ENCODE measurements at regions not wholly inside any gene's neighbourhood (a gene's known extent, or its start where the extent isn't known, plus 50 kb on each side); places are given as distances from the start of the nearest gene placed in this dataset.

DNA sequence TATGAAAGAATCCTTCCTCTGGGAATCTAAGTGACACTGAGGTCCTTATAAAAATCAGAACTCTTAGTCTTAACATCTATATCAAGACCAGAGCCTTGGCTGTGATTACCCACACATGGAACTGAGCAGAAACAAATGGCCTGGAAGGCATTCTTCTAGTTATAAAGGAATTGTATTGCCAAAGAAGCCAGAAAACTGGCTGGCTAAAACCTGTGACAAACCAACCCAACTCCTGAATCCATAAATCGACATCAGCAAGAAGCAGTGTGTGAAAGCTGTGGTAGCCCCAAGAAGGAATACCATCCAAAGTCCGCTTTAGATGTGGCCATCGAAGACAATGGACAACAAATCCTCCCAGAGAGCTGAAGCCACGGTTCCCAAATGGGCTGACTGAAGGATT lies 97.9 kb upstream of the CCDC91 start:
- intact Hi-C loops (cut with micrococcal nuclease), result no loop called here
- ChIA-PET POLR2A (no interaction called here), CTCF (no interaction called here), RAD21 (ENCODE audit: low non-redundant PET in 1 of 2, low total read pairs in 2 of 2, uncharacterized antibody in 2 of 2, unreplicated experiment in 2 of 2) (no interaction called here)
- Histone ChIP-seq H3K27ac (ENCODE audit: low read depth, low read length) (no peak overlapping the region), H3K4me1 (ENCODE audit: control insufficient read depth in 1 of 2, insufficient read depth in 2 of 2, low read length in 2 of 2) (peaks cover 13 to 20% of the 10 kb centered on the region in 2 experiments), H4K20me1 (ENCODE audit: insufficient read depth) (no peaks in the 10 kb centered on the region), H3K9ac (ENCODE audit: low read length) (no peak overlapping the region), H3K36me3 (ENCODE audit: control insufficient read depth in 1 of 2, insufficient read depth in 2 of 2, low read length in 2 of 2) (no peaks in the 10 kb centered on the region), H3K79me2 (ENCODE audit: insufficient read depth, low read length) (no peaks in the 10 kb centered on the region), H2AFZ (ENCODE audit: low read depth, low read length, poor library complexity, severe bottlenecking) (no peak overlapping the region), H3K9me3 (ENCODE audit: control insufficient read depth in 1 of 2, insufficient read depth in 1 of 2, low read depth in 1 of 2, low read length in 2 of 2) (no peaks in the 10 kb centered on the region), H3K27me3 (ENCODE audit: insufficient read depth, low read length) (no peaks in the 10 kb centered on the region), H3K9me2 (ENCODE audit: insufficient read depth) (no peaks in the 10 kb centered on the region), H3K4me3 (replicated peaks in 1 of 2; ENCODE audit: low read depth in 1 of 2, low read length in 2 of 2) (no peak overlapping the region), H3K4me2 (ENCODE audit: low read length) (no peak overlapping the region)
- BruUV-seq (replicated peaks), result no TSS peak
- no peak for DNase-seq (ENCODE audit: low read depth, low spot score)
- no peak for TF ChIP-seq POLR2AphosphoS5 (IDR thresholded peaks at IDR 0.05; ENCODE audit: low read depth, low read length)
- no peak for TF ChIP-seq YY1 (IDR thresholded peaks at IDR 0.05; ENCODE audit: extremely low read depth, insufficient replicate concordance, low read depth, low read length)
- no peak for TF ChIP-seq TCF7L2 (IDR thresholded peaks at IDR 0.05; ENCODE audit: borderline replicate concordance, extremely low read depth, insufficient read depth, insufficient read length)
- TF ChIP-seq ZNF274 (IDR thresholded peaks at IDR 0.05; ENCODE audit: low read depth, low read length), result no peak
- TF ChIP-seq, protein P1, sequence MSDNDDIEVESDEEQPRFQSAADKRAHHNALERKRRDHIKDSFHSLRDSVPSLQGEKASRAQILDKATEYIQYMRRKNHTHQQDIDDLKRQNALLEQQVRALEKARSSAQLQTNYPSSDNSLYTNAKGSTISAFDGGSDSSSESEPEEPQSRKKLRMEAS (IDR thresholded peaks at IDR 0.05), result no peak
- TF ChIP-seq POLR2A (IDR thresholded peaks at IDR 0.05; ENCODE audit: borderline replicate concordance, extremely low read depth, insufficient read depth, insufficient read length), result no peak
- TF ChIP-seq EZH2 (IDR thresholded peaks at IDR 0.05), result no peak
- no peak for TF ChIP-seq SRF (IDR thresholded peaks at IDR 0.05; ENCODE audit: low read depth)
- TF ChIP-seq ZFX (IDR thresholded peaks at IDR 0.05), result no peak
- TF ChIP-seq FOSL1 (IDR thresholded peaks at IDR 0.05; ENCODE audit: low read depth), result no peak
- TF ChIP-seq SIN3A (IDR thresholded peaks at IDR 0.05; ENCODE audit: low read depth), result no peak
- TF ChIP-seq ELF1 (IDR thresholded peaks at IDR 0.05; ENCODE audit: borderline replicate concordance, low read depth), result no peak
- TF ChIP-seq EGR1 (IDR thresholded peaks at IDR 0.05; ENCODE audit: low read depth), result no peak
- TF ChIP-seq, protein P2, sequence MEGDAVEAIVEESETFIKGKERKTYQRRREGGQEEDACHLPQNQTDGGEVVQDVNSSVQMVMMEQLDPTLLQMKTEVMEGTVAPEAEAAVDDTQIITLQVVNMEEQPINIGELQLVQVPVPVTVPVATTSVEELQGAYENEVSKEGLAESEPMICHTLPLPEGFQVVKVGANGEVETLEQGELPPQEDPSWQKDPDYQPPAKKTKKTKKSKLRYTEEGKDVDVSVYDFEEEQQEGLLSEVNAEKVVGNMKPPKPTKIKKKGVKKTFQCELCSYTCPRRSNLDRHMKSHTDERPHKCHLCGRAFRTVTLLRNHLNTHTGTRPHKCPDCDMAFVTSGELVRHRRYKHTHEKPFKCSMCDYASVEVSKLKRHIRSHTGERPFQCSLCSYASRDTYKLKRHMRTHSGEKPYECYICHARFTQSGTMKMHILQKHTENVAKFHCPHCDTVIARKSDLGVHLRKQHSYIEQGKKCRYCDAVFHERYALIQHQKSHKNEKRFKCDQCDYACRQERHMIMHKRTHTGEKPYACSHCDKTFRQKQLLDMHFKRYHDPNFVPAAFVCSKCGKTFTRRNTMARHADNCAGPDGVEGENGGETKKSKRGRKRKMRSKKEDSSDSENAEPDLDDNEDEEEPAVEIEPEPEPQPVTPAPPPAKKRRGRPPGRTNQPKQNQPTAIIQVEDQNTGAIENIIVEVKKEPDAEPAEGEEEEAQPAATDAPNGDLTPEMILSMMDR (IDR thresholded peaks at IDR 0.05 in 2 of 3, conservative IDR thresholded peaks at IDR 0.05 in 1 of 3; ENCODE audit: borderline replicate concordance in 1 of 3, insufficient read depth in 1 of 3, low read depth in 2 of 3, low read length in 2 of 3), result no peak
- TF ChIP-seq EZH2phosphoT487 (IDR thresholded peaks at IDR 0.05; ENCODE audit: borderline replicate concordance), result no peak
- no peak for TF ChIP-seq JUND (IDR thresholded peaks at IDR 0.05)
- ATAC-seq, result no peak

All from HCT116 (cell line).